ENCODE measurements at regions not wholly inside any gene's neighbourhood (a gene's known extent, or its start where the extent isn't known, plus 50 kb on each side); places are given as distances from the start of the nearest gene placed in this dataset.

- no peak for DNase-seq (ENCODE audit: low read depth)
- no peak overlapping the region for H3K4me3 ChIP-seq (ENCODE audit: control insufficient read depth, low read depth, low read length)
- TF ChIP-seq, protein P1, sequence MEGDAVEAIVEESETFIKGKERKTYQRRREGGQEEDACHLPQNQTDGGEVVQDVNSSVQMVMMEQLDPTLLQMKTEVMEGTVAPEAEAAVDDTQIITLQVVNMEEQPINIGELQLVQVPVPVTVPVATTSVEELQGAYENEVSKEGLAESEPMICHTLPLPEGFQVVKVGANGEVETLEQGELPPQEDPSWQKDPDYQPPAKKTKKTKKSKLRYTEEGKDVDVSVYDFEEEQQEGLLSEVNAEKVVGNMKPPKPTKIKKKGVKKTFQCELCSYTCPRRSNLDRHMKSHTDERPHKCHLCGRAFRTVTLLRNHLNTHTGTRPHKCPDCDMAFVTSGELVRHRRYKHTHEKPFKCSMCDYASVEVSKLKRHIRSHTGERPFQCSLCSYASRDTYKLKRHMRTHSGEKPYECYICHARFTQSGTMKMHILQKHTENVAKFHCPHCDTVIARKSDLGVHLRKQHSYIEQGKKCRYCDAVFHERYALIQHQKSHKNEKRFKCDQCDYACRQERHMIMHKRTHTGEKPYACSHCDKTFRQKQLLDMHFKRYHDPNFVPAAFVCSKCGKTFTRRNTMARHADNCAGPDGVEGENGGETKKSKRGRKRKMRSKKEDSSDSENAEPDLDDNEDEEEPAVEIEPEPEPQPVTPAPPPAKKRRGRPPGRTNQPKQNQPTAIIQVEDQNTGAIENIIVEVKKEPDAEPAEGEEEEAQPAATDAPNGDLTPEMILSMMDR (IDR thresholded peaks at IDR 0.05; ENCODE audit: control insufficient read depth, insufficient read depth, low read depth, low read length, missing control alignments), result no peak
Observed at GRCh38 chr9:88711719-88712118, 176.7 kb downstream of the NXNL2 start.

- TF ChIP-seq, protein P1 (IDR thresholded peaks at IDR 0.05; ENCODE audit: control insufficient read depth, insufficient read depth, low read depth, low read length, missing control alignments), result no peak
- no peak for DNase-seq (ENCODE audit: low read depth)
- H3K4me3 ChIP-seq (ENCODE audit: control insufficient read depth, low read depth, low read length), result no peak overlapping the region
Observed at GRCh38 chr9:88712484-88712883, 177.5 kb downstream of the NXNL2 start.

DNA sequence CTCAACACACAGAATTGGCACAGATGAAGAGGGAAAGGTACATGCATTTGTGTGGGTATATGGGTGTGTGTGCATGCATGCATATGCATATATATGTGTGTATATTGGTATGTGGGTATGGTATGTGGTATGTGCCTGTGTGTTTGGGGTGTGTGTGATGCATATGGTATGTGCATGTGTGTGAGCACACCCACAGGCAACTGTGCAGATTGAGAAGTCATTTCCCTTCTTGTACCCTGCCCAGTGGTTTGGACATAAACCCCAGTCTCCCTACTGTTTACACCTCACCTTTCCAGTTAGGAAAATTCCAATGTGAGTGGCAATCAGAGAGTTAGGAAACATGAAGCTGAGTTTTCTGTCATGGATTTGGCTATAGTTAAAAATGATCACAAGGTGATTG is 178.0 kb downstream of the NXNL2 start:
- TF ChIP-seq, protein P1 (IDR thresholded peaks at IDR 0.05; ENCODE audit: control insufficient read depth, insufficient read depth, low read depth, low read length, missing control alignments), result no peak
- DNase-seq (ENCODE audit: low read depth), result no peak
- H3K4me3 ChIP-seq (ENCODE audit: control insufficient read depth, low read depth, low read length), result no peak overlapping the region

- DNase-seq (ENCODE audit: low read depth), result no peak
- H3K4me3 ChIP-seq (ENCODE audit: control insufficient read depth, low read depth, low read length), result no peak overlapping the region
- TF ChIP-seq, protein P1 (IDR thresholded peaks at IDR 0.05; ENCODE audit: control insufficient read depth, insufficient read depth, low read depth, low read length, missing control alignments), result no peak
Observed at GRCh38 chr9:88716596-88717290, 181.8 kb downstream of the NXNL2 start.

DNA sequence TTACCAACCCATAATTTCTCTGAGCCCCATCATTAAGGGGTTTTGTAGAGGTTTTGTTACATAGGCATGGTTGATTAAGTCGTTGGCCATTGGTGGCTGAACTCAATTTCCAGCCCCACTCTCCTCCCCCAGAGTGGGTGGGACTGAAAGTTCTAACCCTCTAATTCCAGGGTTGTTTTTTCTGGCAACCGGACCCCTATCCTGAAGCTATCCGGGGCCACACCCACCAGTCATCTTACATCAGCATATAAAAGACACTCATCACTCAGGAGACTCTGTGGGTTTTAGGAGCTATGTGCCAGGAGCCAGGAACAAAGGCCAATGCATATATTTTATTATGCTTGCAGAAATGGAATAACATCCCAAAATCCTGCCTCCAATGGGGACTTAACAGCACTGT is 186.0 kb downstream of the NXNL2 start:
- TF ChIP-seq, protein P1 (IDR thresholded peaks at IDR 0.05; ENCODE audit: control insufficient read depth, insufficient read depth, low read depth, low read length, missing control alignments), result no peak
- H3K4me3 ChIP-seq (ENCODE audit: control insufficient read depth, low read depth, low read length), result no peak overlapping the region
- DNase-seq (ENCODE audit: low read depth), result no peak

DNA sequence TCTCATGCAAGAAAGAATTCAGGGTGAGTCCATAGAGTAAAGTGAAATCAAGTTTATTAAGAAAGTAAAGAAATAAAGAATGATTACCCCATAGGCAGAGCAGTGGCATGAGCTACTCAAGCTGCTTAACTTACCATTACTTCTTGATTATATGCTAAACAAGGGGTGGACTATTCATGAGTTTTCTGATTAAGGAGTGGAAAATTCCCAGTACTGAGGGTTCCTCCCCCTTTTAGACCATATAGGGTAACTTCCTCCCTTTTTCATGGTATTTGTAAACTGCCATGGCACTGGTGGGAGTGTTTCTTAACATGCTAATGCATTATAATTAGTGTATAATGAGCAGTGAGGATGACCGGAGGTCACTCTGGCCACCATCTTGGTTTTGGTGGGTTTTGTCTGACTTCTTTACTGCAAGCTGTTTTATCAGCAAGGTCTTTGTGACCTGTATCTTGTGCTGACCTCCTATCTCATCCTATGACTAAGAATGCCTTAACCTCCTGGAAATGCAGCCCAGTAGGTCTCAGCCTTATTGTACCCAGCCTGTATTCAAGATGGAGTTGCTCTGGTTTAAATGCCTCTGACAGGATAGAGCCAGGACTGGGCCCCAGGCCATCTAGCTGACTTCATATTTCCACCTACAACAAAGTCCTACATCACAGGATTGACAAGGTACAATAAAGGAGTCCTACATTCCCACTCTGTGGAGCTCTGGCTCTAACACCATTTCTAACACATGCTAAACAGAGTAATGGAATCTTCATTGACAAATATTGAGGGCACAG is 186.7 kb downstream of the NXNL2 start:
- TF ChIP-seq, protein P1 (IDR thresholded peaks at IDR 0.05; ENCODE audit: control insufficient read depth, insufficient read depth, low read depth, low read length, missing control alignments), result no peak
- no peak for DNase-seq (ENCODE audit: low read depth)
- H3K4me3 ChIP-seq (ENCODE audit: control insufficient read depth, low read depth, low read length), result no peak overlapping the region

Data from AG09309 (cell line).